ENCODE measurements at regions not wholly inside any gene's neighbourhood (a gene's known extent, or its start where the extent isn't known, plus 50 kb on each side); places are given as distances from the start of the nearest gene placed in this dataset.

DNA sequence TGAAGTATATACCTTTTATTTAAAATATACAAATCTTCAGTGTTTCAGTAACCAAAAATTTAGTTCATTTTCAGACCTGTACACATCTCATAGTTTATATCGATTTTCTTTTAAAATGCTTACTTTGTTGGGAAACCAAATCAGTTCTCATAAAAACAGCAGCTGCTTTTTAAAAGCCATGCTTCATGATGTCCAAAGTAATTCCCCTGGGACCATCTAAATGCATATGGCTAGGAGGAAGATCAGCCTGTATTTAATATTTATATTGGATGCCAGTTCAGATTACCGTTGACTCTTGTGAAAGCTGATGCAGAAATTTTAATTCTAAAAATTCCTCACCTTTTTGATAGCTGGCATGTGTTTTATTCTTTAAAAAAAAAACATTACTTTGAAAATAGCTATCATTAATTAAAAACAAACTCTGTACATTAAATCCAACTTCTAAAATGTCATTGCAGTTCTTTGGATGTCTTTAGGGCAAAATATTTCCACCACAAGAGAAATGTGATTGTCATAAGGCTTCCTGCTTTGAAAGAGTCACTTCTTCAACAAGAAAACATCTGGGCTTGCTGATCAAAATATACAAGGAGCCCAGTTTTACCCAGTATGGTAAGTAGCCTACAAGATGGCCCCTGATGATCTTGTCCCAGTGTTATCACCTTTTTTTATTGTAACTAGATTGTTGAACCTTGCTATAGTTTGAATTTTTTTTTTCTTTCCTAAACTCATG lies 1242.9 kb upstream of the CDH6 start:
- TF ChIP-seq, protein P1, sequence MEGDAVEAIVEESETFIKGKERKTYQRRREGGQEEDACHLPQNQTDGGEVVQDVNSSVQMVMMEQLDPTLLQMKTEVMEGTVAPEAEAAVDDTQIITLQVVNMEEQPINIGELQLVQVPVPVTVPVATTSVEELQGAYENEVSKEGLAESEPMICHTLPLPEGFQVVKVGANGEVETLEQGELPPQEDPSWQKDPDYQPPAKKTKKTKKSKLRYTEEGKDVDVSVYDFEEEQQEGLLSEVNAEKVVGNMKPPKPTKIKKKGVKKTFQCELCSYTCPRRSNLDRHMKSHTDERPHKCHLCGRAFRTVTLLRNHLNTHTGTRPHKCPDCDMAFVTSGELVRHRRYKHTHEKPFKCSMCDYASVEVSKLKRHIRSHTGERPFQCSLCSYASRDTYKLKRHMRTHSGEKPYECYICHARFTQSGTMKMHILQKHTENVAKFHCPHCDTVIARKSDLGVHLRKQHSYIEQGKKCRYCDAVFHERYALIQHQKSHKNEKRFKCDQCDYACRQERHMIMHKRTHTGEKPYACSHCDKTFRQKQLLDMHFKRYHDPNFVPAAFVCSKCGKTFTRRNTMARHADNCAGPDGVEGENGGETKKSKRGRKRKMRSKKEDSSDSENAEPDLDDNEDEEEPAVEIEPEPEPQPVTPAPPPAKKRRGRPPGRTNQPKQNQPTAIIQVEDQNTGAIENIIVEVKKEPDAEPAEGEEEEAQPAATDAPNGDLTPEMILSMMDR (IDR thresholded peaks at IDR 0.05; ENCODE audit: unreplicated experiment) = no peak
- BruUV-seq (replicated peaks) = no TSS peak
- intact Hi-C loops (cut with micrococcal nuclease; ENCODE audit: unreplicated experiment) = no loop called here
- peaks cover 13% of the 10 kb centered on the region for H3K9me3 Mint-ChIP-seq (ENCODE audit: low read depth, unreplicated experiment)
- no peak overlapping the region for H3K27ac Mint-ChIP-seq (ENCODE audit: unreplicated experiment)
- no peak overlapping the region for H3K4me3 Mint-ChIP-seq (ENCODE audit: low read depth, unreplicated experiment)
- no peak for DNase-seq
- no peaks in the 10 kb centered on the region for H3K36me3 Mint-ChIP-seq (ENCODE audit: insufficient read depth, unreplicated experiment)
- H3K27me3 Mint-ChIP-seq (ENCODE audit: unreplicated experiment) = no peaks in the 10 kb centered on the region
- no peaks in the 10 kb centered on the region for H3K4me1 Mint-ChIP-seq (ENCODE audit: low read depth, unreplicated experiment)
- CTCF ChIA-PET = no interaction called here

DNA sequence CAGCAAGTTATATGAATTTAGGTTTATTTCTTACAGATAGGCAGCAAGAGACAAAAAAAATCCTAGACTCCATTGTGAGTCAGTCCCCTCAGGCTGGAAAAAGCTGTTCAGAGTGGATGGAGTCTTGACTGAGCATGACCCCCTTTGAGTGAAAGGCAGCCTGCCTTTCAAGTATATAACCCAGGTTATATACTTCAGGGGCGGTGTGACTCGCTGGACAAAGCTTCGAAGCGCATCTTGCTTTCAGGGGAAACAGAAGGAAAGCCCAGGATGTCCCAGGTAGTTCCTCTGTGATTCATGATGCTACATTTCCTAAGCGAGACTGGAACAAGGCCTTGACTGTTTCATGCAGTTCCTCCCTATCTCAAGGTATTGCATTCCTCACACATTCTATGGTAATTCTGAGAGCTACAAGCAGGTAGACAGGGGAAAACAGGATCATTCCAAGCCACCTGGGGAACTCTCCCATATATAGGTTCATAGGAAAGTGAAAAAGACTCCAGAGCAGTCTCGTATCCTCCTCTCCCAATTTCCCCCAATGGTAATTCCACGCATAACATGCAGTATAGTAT lies 1244.1 kb upstream of the CDH6 start:
- Mint-ChIP-seq H3K27ac (ENCODE audit: unreplicated experiment) (no peak overlapping the region), H3K4me3 (ENCODE audit: low read depth, unreplicated experiment) (no peak overlapping the region), H3K27me3 (ENCODE audit: unreplicated experiment) (no peaks in the 10 kb centered on the region), H3K36me3 (ENCODE audit: insufficient read depth, unreplicated experiment) (no peaks in the 10 kb centered on the region), H3K4me1 (ENCODE audit: low read depth, unreplicated experiment) (no peaks in the 10 kb centered on the region), H3K9me3 (ENCODE audit: low read depth, unreplicated experiment) (peaks cover 13% of the 10 kb centered on the region)
- BruUV-seq (replicated peaks) = no TSS peak
- DNase-seq = no peak
- TF ChIP-seq, protein P1 (IDR thresholded peaks at IDR 0.05; ENCODE audit: unreplicated experiment) = no peak
- intact Hi-C loops (cut with micrococcal nuclease; ENCODE audit: unreplicated experiment) = no loop called here
- CTCF ChIA-PET = no interaction called here

DNA sequence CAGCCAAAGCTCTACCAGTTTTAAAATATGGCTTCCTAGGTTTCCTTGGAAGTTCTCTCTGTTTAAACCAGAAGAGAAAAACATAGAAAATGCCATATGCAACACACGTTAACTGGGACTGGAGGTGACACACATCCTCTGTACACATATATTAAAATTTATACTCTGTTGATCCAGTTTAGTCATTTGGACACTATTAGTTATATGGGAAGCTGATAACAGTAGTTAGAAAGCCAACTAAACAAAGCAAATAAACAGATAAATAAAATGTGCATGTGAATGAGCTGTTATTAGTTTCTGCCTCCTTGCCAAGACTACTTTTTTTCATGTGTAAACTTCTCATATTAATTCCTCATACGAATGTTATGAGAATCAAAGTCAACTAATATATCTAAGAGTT lies 1249.2 kb upstream of the CDH6 start:
- Mint-ChIP-seq H3K9me3 (ENCODE audit: low read depth, unreplicated experiment) (peaks cover 5% of the 10 kb centered on the region), H3K4me3 (ENCODE audit: low read depth, unreplicated experiment) (no peak overlapping the region), H3K4me1 (ENCODE audit: low read depth, unreplicated experiment) (no peaks in the 10 kb centered on the region), H3K36me3 (ENCODE audit: insufficient read depth, unreplicated experiment) (no peaks in the 10 kb centered on the region), H3K27me3 (ENCODE audit: unreplicated experiment) (no peaks in the 10 kb centered on the region), H3K27ac (ENCODE audit: unreplicated experiment) (no peak overlapping the region)
- no TSS peak for BruUV-seq (replicated peaks)
- intact Hi-C loops (cut with micrococcal nuclease; ENCODE audit: unreplicated experiment) = no loop called here
- TF ChIP-seq, protein P1 (IDR thresholded peaks at IDR 0.05; ENCODE audit: unreplicated experiment) = no peak
- no peak for DNase-seq
- CTCF ChIA-PET = no interaction called here

DNA sequence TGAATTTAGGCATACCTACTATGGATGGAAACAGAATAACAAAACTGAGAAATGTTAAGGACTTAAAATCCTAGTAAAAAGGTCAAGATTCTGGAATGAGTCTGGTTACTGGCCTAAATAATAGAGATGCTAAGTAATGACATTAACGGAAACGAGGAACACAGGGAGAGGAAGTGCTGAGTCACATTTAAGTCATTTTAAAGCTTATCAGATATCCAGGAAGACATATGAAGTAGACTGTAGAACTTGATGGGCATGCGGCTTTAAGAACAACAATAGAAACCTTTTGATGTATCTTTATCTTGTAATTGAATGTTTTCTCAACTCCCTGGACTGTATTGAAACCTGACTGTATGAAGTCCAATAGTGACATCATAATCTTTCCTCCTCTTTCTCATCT lies 1251.4 kb upstream of the CDH6 start:
- Mint-ChIP-seq H3K9me3 (ENCODE audit: low read depth, unreplicated experiment) (peaks cover 5% of the 10 kb centered on the region), H3K36me3 (ENCODE audit: insufficient read depth, unreplicated experiment) (no peaks in the 10 kb centered on the region), H3K4me3 (ENCODE audit: low read depth, unreplicated experiment) (no peak overlapping the region), H3K27me3 (ENCODE audit: unreplicated experiment) (no peaks in the 10 kb centered on the region), H3K27ac (ENCODE audit: unreplicated experiment) (no peak overlapping the region), H3K4me1 (ENCODE audit: low read depth, unreplicated experiment) (no peaks in the 10 kb centered on the region)
- no TSS peak for BruUV-seq (replicated peaks)
- intact Hi-C loops (cut with micrococcal nuclease; ENCODE audit: unreplicated experiment) = no loop called here
- no peak for DNase-seq
- CTCF ChIA-PET = no interaction called here
- TF ChIP-seq, protein P1 (IDR thresholded peaks at IDR 0.05; ENCODE audit: unreplicated experiment) = no peak
